Epithelial cell of esophagus (primary cell): ENCODE measurements at regions not wholly inside any gene's neighbourhood (a gene's known extent, or its start where the extent isn't known, plus 50 kb on each side); places are given as distances from the start of the nearest gene placed in this dataset.
"Not testable (repeated sequence)": the region's sequence is repeated elsewhere in the genome, so short reads cannot be mapped to it uniquely, and the experiment has no call there.

Experiments used
- DNase-seq: peaks from one replicate; pipeline ENCODE4 v3.0.0; 2010; ENCODE audit warnings: low read depth
- H3K4me3 ChIP-seq: 2 replicates; pipeline ENCODE4 v1.5.1; 2011; ENCODE audit warnings: mild to moderate bottlenecking, low read length, control low read depth
- CTCF ChIP-seq: IDR thresholded peaks from 2 replicates; pipeline ENCODE4 v1.5.1; 2011; ENCODE audit warnings: low read depth, mild to moderate bottlenecking, low read length, control low read depth, inconsistent platforms; ENCODE audit not compliant: insufficient read depth; ENCODE audit errors: missing control alignments

GRCh38 chrX:137916090-137916746 lies 350.3 kb downstream of the ZIC3 start:
- no peak for TF ChIP-seq CTCF
- H3K4me3 ChIP-seq, result no peak overlapping the region
- no peak for DNase-seq

- no peak for TF ChIP-seq CTCF
- peak; percentile 0 for DNase-seq
- H3K4me3 ChIP-seq, result no peak overlapping the region
Observed at GRCh38 chrX:137926090-137926489, 360.2 kb downstream of the ZIC3 start.

GRCh38 chrX:137929951-137930350 lies 364.0 kb downstream of the ZIC3 start:
- H3K4me3 ChIP-seq, result no peak overlapping the region
- no peak for TF ChIP-seq CTCF
- DNase-seq, result no peak

GRCh38 chrX:137930533-137930932 lies 364.6 kb downstream of the ZIC3 start:
- no peak for DNase-seq
- H3K4me3 ChIP-seq, result no peak overlapping the region
- TF ChIP-seq CTCF, result no peak

GRCh38 chrX:137934214-137934613 lies 368.3 kb downstream of the ZIC3 start:
- H3K4me3 ChIP-seq, DNase-seq: not testable (repeated sequence)

- not testable (repeated sequence) for H3K4me3 ChIP-seq, DNase-seq
Observed at GRCh38 chrX:137934887-137935286, 369.0 kb downstream of the ZIC3 start.

GRCh38 chrX:137945470-137945869 lies 379.5 kb downstream of the ZIC3 start:
- H3K4me3 ChIP-seq, result no peak overlapping the region
- DNase-seq, result no peak
- TF ChIP-seq CTCF, result no peak

GRCh38 chrX:137969191-137969590 lies 403.3 kb downstream of the ZIC3 start:
- no peak overlapping the region for H3K4me3 ChIP-seq
- DNase-seq, result no peak
- no peak for TF ChIP-seq CTCF
